SH-SY5Y (cell line): ENCODE measurements at regions not wholly inside any gene's neighbourhood (a gene's known extent, or its start where the extent isn't known, plus 50 kb on each side); places are given as distances from the start of the nearest gene placed in this dataset.

Experiments
- GATA2 ChIP-seq: IDR thresholded peaks from 2 replicates; pipeline ENCODE4 v1.6.1; 2011; ENCODE audit warnings: mild to moderate bottlenecking, low read depth, low read length
- GATA3 ChIP-seq: IDR thresholded peaks from 2 replicates; pipeline ENCODE4 v1.6.1; 2011; ENCODE audit warnings: low read depth, mild to moderate bottlenecking, low read length, moderate library complexity

DNA sequence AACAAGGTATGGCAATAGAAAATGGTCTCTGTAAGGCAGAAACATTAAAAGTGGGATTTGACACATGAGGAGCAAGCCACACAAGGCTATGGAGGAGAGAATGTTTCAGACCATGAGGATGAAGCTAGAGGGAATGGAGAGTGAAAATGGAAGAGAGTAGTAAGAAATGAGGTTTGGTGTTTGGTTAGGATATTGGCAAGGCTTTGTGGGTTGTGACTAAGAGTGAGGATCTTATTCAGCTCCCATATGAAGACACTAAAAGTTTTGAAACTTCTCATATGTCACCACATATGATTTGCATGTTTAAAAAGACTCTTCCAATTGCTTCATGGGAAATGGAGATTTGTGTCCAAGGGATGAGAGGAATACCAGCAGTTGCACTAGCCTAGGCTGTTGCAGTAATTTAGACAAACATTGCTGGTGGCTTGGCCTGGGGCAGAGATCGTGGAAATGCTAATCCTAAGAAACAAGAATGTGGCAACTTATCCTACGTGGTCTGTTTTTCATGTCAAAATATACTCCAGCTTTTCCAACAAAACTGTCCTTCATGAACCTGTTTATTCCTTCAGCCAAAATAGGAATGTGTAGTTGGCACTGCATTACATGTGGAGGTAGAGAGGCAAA lies 749.0 kb downstream of the PDCD6IP start:
- no peak for TF ChIP-seq GATA2
- no peak for TF ChIP-seq GATA3
